ENCODE measurements at regions not wholly inside any gene's neighbourhood (a gene's known extent, or its start where the extent isn't known, plus 50 kb on each side); places are given as distances from the start of the nearest gene placed in this dataset.

- DNase-seq = no peak
Observed at GRCh38 chr6:19270616-19271015, 566.6 kb upstream of the ID4 start.

GRCh38 chr6:19279273-19279684 is 557.9 kb upstream of the ID4 start:
- DNase-seq = no peak

- no peak for DNase-seq
Observed at GRCh38 chr6:19287928-19288327, 549.2 kb upstream of the ID4 start.

- no peak for DNase-seq
Observed at GRCh38 chr6:19289457-19289856, 547.7 kb upstream of the ID4 start.

- DNase-seq = peak; percentile 23
Observed at GRCh38 chr6:19297880-19298279, 539.3 kb upstream of the ID4 start.

- DNase-seq = no peak
Observed at GRCh38 chr6:19298421-19298820, 538.7 kb upstream of the ID4 start.

- no peak for DNase-seq
Observed at GRCh38 chr6:19299129-19299528, 538.0 kb upstream of the ID4 start.

- peak; percentile 8 for DNase-seq
Observed at GRCh38 chr6:19301980-19302379, 535.2 kb upstream of the ID4 start.

GRCh38 chr6:19303383-19303782 is 533.8 kb upstream of the ID4 start:
- peak; percentile 37 for DNase-seq

GRCh38 chr6:19309661-19310060 is 527.5 kb upstream of the ID4 start:
- DNase-seq = no peak

GRCh38 chr6:19311786-19312185 is 525.4 kb upstream of the ID4 start:
- peak; percentile 24 for DNase-seq

GRCh38 chr6:19312241-19312978 is 524.8 kb upstream of the ID4 start:
- DNase-seq = no peak

GRCh38 chr6:19317431-19317986 is 519.7 kb upstream of the ID4 start:
- no peak for DNase-seq

- DNase-seq = no peak
Observed at GRCh38 chr6:19319005-19319404, 518.2 kb upstream of the ID4 start.

- DNase-seq = no peak
Observed at GRCh38 chr6:19320111-19320581, 517.0 kb upstream of the ID4 start.

GRCh38 chr6:19322691-19323485 is 514.3 kb upstream of the ID4 start:
- DNase-seq = no peak

- DNase-seq = no peak
Observed at GRCh38 chr6:19324376-19324775, 512.8 kb upstream of the ID4 start.

- no peak for DNase-seq
Observed at GRCh38 chr6:19325335-19325789, 511.8 kb upstream of the ID4 start.

GRCh38 chr6:19327241-19327640 is 509.9 kb upstream of the ID4 start:
- no peak for DNase-seq

GRCh38 chr6:19327661-19328060 is 509.5 kb upstream of the ID4 start:
- DNase-seq = no peak

- DNase-seq = no peak
Observed at GRCh38 chr6:19329078-19329477, 508.1 kb upstream of the ID4 start.

GRCh38 chr6:19331089-19331488 is 506.1 kb upstream of the ID4 start:
- no peak for DNase-seq

GRCh38 chr6:19332806-19333460 is 504.2 kb upstream of the ID4 start:
- DNase-seq = no peak
